Naive thymus-derived CD4-positive, alpha-beta T cell (primary cell): ENCODE measurements at regions not wholly inside any gene's neighbourhood (a gene's known extent, or its start where the extent isn't known, plus 50 kb on each side); places are given as distances from the start of the nearest gene placed in this dataset.
"Not testable (repeated sequence)": the region's sequence is repeated elsewhere in the genome, so short reads cannot be mapped to it uniquely, and the experiment has no call there.

Experiments used
- ATAC-seq: fragments of 150-1000 bp; cut with Tn5 transposase; 2 replicates; pipeline ENCODE4 v1.10.0; 2021; ENCODE audit warnings: mild to moderate bottlenecking, moderate library complexity
- CTCF ChIA-PET: fragments of 350-600 bp; sonication (Branson Sonifier 250); formaldehyde crosslinking; loops from one replicate; lab custom pipeline; 2021; ENCODE audit warnings: antibody characterized with exemption; lab: Charles Lee
- POLR2A ChIA-PET: fragments of 350-600 bp; sonication (Branson Sonifier 250); formaldehyde crosslinking; loops from one replicate; lab custom pipeline; 2021; ENCODE audit warnings: antibody characterized with exemption, inconsistent platforms; lab: Charles Lee
- DNase-seq, 9 donors: peaks; one replicate each; pipeline versions ENCODE4 v3.0.0 to v3.0.0-alpha.2; 2020 to 2022; ENCODE audit warnings: mixed read lengths in 1 of 9
- H3K27ac ChIP-seq: one replicate; pipeline ENCODE4 v1.7.0; 2013; ENCODE audit warnings: mild to moderate bottlenecking, low read depth, low read length, moderate library complexity
- H3K27me3 ChIP-seq, 2 donors: one replicate each; pipeline ENCODE4 v1.7.0; 2013; ENCODE audit warnings: low read length in 2 of 2, mild to moderate bottlenecking in 2 of 2, moderate library complexity in 2 of 2; ENCODE audit not compliant: control insufficient read depth in 2 of 2, insufficient read depth in 2 of 2
- H3K36me3 ChIP-seq, 3 experiments: 1 replicate in 2 of 3; 2 replicates in 1 of 3; pipeline ENCODE4 v1.7.0; 2013; ENCODE audit warnings: low read length in 3 of 3, mild to moderate bottlenecking in 3 of 3, moderate library complexity in 1 of 3; ENCODE audit not compliant: insufficient read depth in 3 of 3, control insufficient read depth in 2 of 3
- H3K4me1 ChIP-seq, 2 donors: one replicate each; pipeline ENCODE4 v1.7.0; 2013; ENCODE audit warnings: low read length in 2 of 2, mild to moderate bottlenecking in 2 of 2, moderate library complexity in 1 of 2; ENCODE audit not compliant: control insufficient read depth in 2 of 2, insufficient read depth in 2 of 2
- H3K4me3 ChIP-seq: 2 replicates; pipeline ENCODE4 v1.7.0; 2013; ENCODE audit warnings: mild to moderate bottlenecking, low read length
- H3K9me3 ChIP-seq, 3 experiments: 1 replicate in 2 of 3; 2 replicates in 1 of 3; pipeline ENCODE4 v1.7.0; 2013; ENCODE audit warnings: low read length in 3 of 3; ENCODE audit not compliant: control insufficient read depth in 2 of 3
- H3K27ac Mint-ChIP-seq, 9 donors: one replicate each; pipeline ENCODE4 v1.8.0; 2020 to 2022; ENCODE audit warnings: mixed read lengths in 9 of 9, mild to moderate bottlenecking in 8 of 9, moderate library complexity in 5 of 9, inconsistent platforms in 2 of 9
- H3K27me3 Mint-ChIP-seq, 5 donors: one replicate each; pipeline ENCODE4 v1.8.0; 2021 to 2022; ENCODE audit warnings: mixed read lengths in 5 of 5, mild to moderate bottlenecking in 1 of 5
- H3K36me3 Mint-ChIP-seq, 5 donors: one replicate each; pipeline ENCODE4 v1.8.0; 2020 to 2022; ENCODE audit warnings: mixed read lengths in 5 of 5, mild to moderate bottlenecking in 3 of 5, inconsistent platforms in 1 of 5
- H3K4me1 Mint-ChIP-seq, 7 donors: one replicate each; pipeline ENCODE4 v1.8.0; 2020 to 2022; ENCODE audit warnings: mixed read lengths in 7 of 7, mild to moderate bottlenecking in 3 of 7, inconsistent platforms in 1 of 7
- H3K4me3 Mint-ChIP-seq, 10 donors: one replicate each; pipeline ENCODE4 v1.8.0; 2020 to 2022; ENCODE audit warnings: mild to moderate bottlenecking in 10 of 10, mixed read lengths in 10 of 10, moderate library complexity in 6 of 10, inconsistent platforms in 2 of 10
- H3K9me3 Mint-ChIP-seq, 11 donors: one replicate each; pipeline ENCODE4 v1.8.0; 2020 to 2022; ENCODE audit warnings: mixed read lengths in 11 of 11, mild to moderate bottlenecking in 4 of 11, inconsistent platforms in 1 of 11, moderate library complexity in 1 of 11
- intact Hi-C, 2 donors: fragments of 100-400 bp; cut with micrococcal nuclease; formaldehyde crosslinking; loops; one replicate each; pipeline ENCODE4 v1.15.1; 2023

- H3K36me3 Mint-ChIP-seq, result peaks cover 0 to 46% (median 14%) of the 10 kb centered on the region in 5 donors
- CTCF ChIA-PET, H3K4me3 Mint-ChIP-seq, intact Hi-C loops, ATAC-seq, H3K9me3 ChIP-seq, H3K9me3 Mint-ChIP-seq, POLR2A ChIA-PET, H3K27me3 Mint-ChIP-seq, H3K4me3 ChIP-seq, H3K4me1 ChIP-seq, H3K27me3 ChIP-seq, H3K27ac ChIP-seq, DNase-seq: not testable (repeated sequence)
- H3K36me3 ChIP-seq, result peaks cover 9 to 49% (median 10%) of the 10 kb centered on the region in 3 experiments
- peaks cover 0 to 24% (median 4%) of the 10 kb centered on the region in 7 donors for H3K4me1 Mint-ChIP-seq
- H3K27ac Mint-ChIP-seq, result peak overlapping the region in 1 of 9 donors; percentile 12
These were observed 58.5 kb upstream of the KCTD7 start for GRCh38 chr7:66570179-66570578.

GRCh38 chr7:66571568-66571967 is 57.1 kb upstream of the KCTD7 start:
- peaks cover 6 to 55% (median 10%) of the 10 kb centered on the region in 3 experiments for H3K36me3 ChIP-seq
- intact Hi-C loops, result no loop called here
- no peaks in the 10 kb centered on the region for H3K27me3 ChIP-seq
- H3K27me3 Mint-ChIP-seq, result no peaks in the 10 kb centered on the region
- CTCF ChIA-PET, result no interaction called here
- ATAC-seq, result no peak
- peaks cover under 1 to 34% (median 11%) of the 10 kb centered on the region in 7 donors for H3K4me1 Mint-ChIP-seq
- POLR2A ChIA-PET, result interaction anchor here (0.8 kb wide), 2 partner anchors 273 to 424 kb away, joined by 3 read pairs; partner anchors contain the start of gene SBDS
- no peak overlapping the region for H3K27ac ChIP-seq
- H3K4me1 ChIP-seq, result no peaks in the 10 kb centered on the region
- no peaks in the 10 kb centered on the region for H3K9me3 Mint-ChIP-seq
- peaks cover 0 to 48% (median 14%) of the 10 kb centered on the region in 5 donors for H3K36me3 Mint-ChIP-seq
- no peak overlapping the region for H3K4me3 ChIP-seq
- no peak overlapping the region for H3K4me3 Mint-ChIP-seq
- peak overlapping the region in 2 of 9 donors; percentile 9 to 12 for H3K27ac Mint-ChIP-seq
- no peaks in the 10 kb centered on the region for H3K9me3 ChIP-seq
- DNase-seq, result no peak

DNA sequence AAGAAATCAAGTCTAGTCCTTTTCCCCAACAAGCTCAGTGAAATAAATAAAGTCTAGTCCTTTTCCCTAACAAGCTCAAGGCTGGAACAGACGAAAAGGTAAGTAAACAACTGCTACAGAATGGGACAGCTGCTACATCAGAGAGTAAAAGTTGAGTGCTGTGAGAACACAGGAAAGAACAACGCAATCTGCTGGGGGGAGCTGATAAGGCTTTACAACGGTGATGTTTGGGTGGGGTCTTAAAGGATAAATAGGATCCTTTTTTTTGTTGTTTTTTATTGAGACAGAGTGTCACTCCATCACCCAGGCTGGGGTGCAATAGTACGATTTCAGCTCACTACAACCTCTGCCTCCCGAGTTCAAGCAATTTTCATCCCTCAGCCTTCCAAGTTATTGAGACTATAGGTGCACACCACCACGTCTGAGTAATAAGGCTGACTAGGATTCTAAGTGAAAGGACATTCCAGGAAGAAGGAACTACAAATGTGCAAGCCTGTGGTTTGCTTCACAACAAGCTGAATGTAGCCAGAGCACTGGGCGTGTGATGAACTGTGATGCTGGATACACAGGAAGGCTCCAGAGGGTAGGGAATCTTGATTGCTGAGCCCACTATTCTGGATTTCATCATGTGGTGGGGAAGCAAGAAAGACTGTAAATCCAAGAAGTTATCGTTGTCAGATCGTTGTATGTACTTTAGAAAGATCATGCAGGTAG is 54.7 kb upstream of the KCTD7 start:
- H3K4me1 ChIP-seq, intact Hi-C loops, H3K4me3 Mint-ChIP-seq, H3K9me3 ChIP-seq, POLR2A ChIA-PET, H3K27me3 ChIP-seq, DNase-seq, H3K27me3 Mint-ChIP-seq, ATAC-seq, H3K9me3 Mint-ChIP-seq, H3K27ac ChIP-seq, H3K4me3 ChIP-seq: not testable (repeated sequence)
- CTCF ChIA-PET, result interaction anchor here (0.6 kb wide), 1 partner anchor 205 kb away, joined by 5 read pairs; no protein-coding TSS in a partner anchor
- Mint-ChIP-seq H3K27ac (peak overlapping the region in 3 of 9 donors; percentile 24 to 79 (median 35)), H3K4me1 (peaks cover 18 to 49% (median 33%) of the 10 kb centered on the region in 7 donors), H3K36me3 (peaks cover 0 to 46% (median 13%) of the 10 kb centered on the region in 5 donors)
- peaks cover 4 to 42% (median 10%) of the 10 kb centered on the region in 3 experiments for H3K36me3 ChIP-seq

DNA sequence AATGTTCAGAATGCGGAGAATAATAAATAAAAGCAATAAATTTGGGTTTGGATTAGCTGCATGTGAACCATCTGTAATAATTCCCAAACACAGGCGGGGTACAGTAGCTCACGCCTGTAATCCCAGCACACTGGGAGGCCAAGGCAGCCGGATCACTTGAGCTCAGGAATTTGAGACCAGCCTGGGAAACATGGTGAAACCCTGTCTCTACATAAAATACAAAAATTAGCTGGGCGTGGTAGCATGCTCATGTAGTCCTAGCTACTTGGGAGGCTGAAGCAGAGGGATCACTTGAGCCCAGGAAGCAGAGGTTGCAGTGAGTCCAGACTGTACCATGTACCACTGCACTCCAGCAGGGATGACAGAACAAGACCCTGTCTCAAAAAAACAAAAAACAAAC is 53.9 kb upstream of the KCTD7 start:
- ATAC-seq, H3K9me3 Mint-ChIP-seq, H3K27ac ChIP-seq, H3K9me3 ChIP-seq, CTCF ChIA-PET, H3K27me3 Mint-ChIP-seq, H3K4me3 Mint-ChIP-seq, H3K4me3 ChIP-seq, H3K27me3 ChIP-seq, DNase-seq, H3K4me1 ChIP-seq: not testable (repeated sequence)
- peaks cover 0 to 46% (median 13%) of the 10 kb centered on the region in 5 donors for H3K36me3 Mint-ChIP-seq
- H3K27ac Mint-ChIP-seq, result peak overlapping the region in 1 of 9 donors; percentile 72
- H3K36me3 ChIP-seq, result peaks cover 4 to 40% (median 10%) of the 10 kb centered on the region in 3 experiments
- intact Hi-C loops, result loop anchor here in 1 of 2 donors (5.0 kb wide), 1 partner anchor 58 kb away; no protein-coding TSS in a partner anchor
- peaks cover 18 to 58% (median 41%) of the 10 kb centered on the region in 7 donors for H3K4me1 Mint-ChIP-seq
- POLR2A ChIA-PET, result interaction anchor here (0.6 kb wide), 1 partner anchor 685 kb away, joined by 3 read pairs; no protein-coding TSS in a partner anchor

- peaks cover 0 to 41% (median 13%) of the 10 kb centered on the region in 5 donors for H3K36me3 Mint-ChIP-seq
- ChIA-PET POLR2A (no interaction called here), CTCF (no interaction called here)
- no peaks in the 10 kb centered on the region for H3K27me3 ChIP-seq
- no peak overlapping the region for H3K4me3 ChIP-seq
- H3K27ac ChIP-seq, result no peak overlapping the region
- peak overlapping the region in 3 of 9 donors; percentile 4 to 72 (median 7) for H3K27ac Mint-ChIP-seq
- ATAC-seq, result no peak
- peaks cover 3 to 4% of the 10 kb centered on the region in 2 donors for H3K4me1 ChIP-seq
- no peaks in the 10 kb centered on the region for H3K9me3 ChIP-seq
- H3K4me3 Mint-ChIP-seq, result no peak overlapping the region
- DNase-seq, result no peak
- no peaks in the 10 kb centered on the region for H3K9me3 Mint-ChIP-seq
- H3K27me3 Mint-ChIP-seq, result no peaks in the 10 kb centered on the region
- intact Hi-C loops, result loop anchor here in 1 of 2 donors (5.0 kb wide), 1 partner anchor 57 kb away; no protein-coding TSS in a partner anchor
- H3K4me1 Mint-ChIP-seq, result peaks cover 21 to 62% (median 43%) of the 10 kb centered on the region in 7 donors
- H3K36me3 ChIP-seq, result peaks cover 4 to 40% (median 10%) of the 10 kb centered on the region in 3 experiments
These were observed 53.3 kb upstream of the KCTD7 start for GRCh38 chr7:66575398-66575797.

DNA sequence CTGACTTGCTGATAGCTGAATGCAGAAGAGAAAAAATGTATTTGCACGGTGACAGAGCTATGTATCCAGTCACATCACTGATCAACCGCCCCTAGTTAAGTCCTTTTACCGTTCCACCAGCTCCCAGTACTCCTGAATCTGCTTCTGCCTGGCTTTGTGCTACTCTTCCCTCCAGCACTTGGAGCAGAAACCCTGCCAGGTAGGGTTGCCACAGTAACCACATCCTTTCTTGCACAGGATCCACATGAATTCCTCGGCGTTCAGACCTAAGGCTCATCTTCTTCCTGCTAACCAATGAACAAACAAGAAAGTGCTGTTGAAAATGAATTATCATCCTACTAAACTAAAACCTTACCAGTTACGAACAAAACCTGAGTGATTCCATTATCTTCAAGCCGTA is 52.0 kb upstream of the KCTD7 start:
- H3K36me3 Mint-ChIP-seq, result peaks cover 0 to 38% (median 13%) of the 10 kb centered on the region in 5 donors
- H3K27me3 Mint-ChIP-seq, result no peaks in the 10 kb centered on the region
- POLR2A ChIA-PET, result no interaction called here
- H3K27me3 ChIP-seq, result no peaks in the 10 kb centered on the region
- no peaks in the 10 kb centered on the region for H3K9me3 Mint-ChIP-seq
- peaks cover 3 to 4% of the 10 kb centered on the region in 2 donors for H3K4me1 ChIP-seq
- ATAC-seq (no peak), DNase-seq (no peak)
- H3K4me1 Mint-ChIP-seq, result peaks cover 24 to 70% (median 45%) of the 10 kb centered on the region in 7 donors
- peak overlapping the region in 6 of 9 donors; percentile 17 to 87 (median 72) for H3K27ac Mint-ChIP-seq
- H3K36me3 ChIP-seq, result peaks cover 4 to 37% (median 10%) of the 10 kb centered on the region in 3 experiments
- CTCF ChIA-PET, result no interaction called here
- no peak overlapping the region for H3K4me3 ChIP-seq
- H3K9me3 ChIP-seq, result no peaks in the 10 kb centered on the region
- H3K4me3 Mint-ChIP-seq, result peak overlapping the region in 1 of 10 donors; percentile 14
- intact Hi-C loops, result loop anchor here in 1 of 2 donors (5.0 kb wide), 1 partner anchor 56 kb away; no protein-coding TSS in a partner anchor
- H3K27ac ChIP-seq, result no peak overlapping the region
